ENCODE measurements at regions not wholly inside any gene's neighbourhood (a gene's known extent, or its start where the extent isn't known, plus 50 kb on each side); places are given as distances from the start of the nearest gene placed in this dataset.
A peak's percentile ranks its signal among the peaks of the same experiment; 100 is the strongest.

DNA sequence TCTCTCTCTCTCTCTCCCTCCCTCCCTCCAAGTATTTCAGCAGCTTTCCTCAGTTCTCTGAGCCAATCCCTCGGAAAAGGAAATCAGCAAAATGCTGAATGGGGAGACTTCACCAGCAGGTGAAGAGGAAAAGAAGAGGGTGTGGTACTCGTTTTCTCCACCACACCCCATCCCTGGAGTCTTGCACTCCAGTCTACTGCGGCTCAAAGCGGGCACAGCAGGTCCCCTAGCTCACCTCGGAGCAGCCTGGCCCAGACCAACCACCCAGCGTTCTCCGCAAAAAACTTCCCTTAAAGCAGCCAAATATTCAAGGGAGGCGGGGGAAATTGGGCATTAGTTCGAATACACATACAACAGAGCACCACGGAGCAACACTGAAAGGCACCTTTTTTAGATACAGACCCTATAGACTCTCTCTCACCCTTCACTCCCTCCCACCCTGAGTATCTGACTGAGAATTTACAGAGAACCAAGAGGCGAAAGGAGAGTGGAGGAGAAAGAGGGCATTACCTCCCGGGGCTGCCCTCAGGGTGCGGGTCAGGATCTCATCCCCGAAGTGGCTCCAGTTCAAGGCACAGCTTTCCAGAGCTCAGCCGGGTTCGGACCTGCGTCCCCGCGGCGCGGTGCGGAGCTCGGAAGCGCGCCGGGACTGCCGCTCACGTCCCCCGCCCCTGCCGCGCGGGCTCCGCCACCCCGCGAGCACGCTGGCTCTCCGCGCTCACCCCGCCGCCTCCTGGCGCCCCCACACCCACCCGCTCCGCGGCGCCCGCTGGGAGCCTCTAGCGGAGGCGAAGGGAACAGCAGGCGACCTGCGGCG is 1638.5 kb upstream of the C9orf72 start (continued):
- no peak for TF ChIP-seq ZNF235 (CRISPR knock-in tag; IDR thresholded peaks at IDR 0.05; ENCODE audit: borderline replicate concordance)

GRCh38 chr9:29212397-29213387 is 1639.4 kb upstream of the C9orf72 start:
- no peaks in the 10 kb centered on the region for H4K20me1 ChIP-seq (ENCODE audit: insufficient read depth, low read length)
- peak overlapping the region; percentile 63 for H3K4me2 ChIP-seq (ENCODE audit: low read depth, low read length)
- peaks cover 5% of the 10 kb centered on the region; the same call in 1 of the 2 replicates for H3K4me1 ChIP-seq (ENCODE audit: insufficient read depth, low read length)
- no peak overlapping the region for H3K27ac ChIP-seq (ENCODE audit: extremely low read length, insufficient read depth, low read length)
- H3K27me3 ChIP-seq (ENCODE audit: control insufficient read depth in 1 of 2, insufficient read depth in 2 of 2, low read length in 2 of 2), result peaks cover 3 to 41% of the 10 kb centered on the region in 2 experiments
- no peaks in the 10 kb centered on the region for H3K9me3 ChIP-seq (ENCODE audit: low read length)
- intact Hi-C loops (cut with micrococcal nuclease; ENCODE audit: unreplicated experiment), result loop anchor here (5.0 kb wide), 1 partner anchor 1485 kb away; no protein-coding TSS in a partner anchor
- FAIRE-seq (no peak), ATAC-seq (peak; percentile 36), DNase-seq (ENCODE audit: low spot score) (no peak)
- in situ Hi-C loops (cut with HindIII; ENCODE audit: extremely low pct_ligation_motif_present, low pct_unique_long_range_greater_than_20kb), result no loop called here
- H3K9ac ChIP-seq (ENCODE audit: insufficient read depth, low read depth, low read length), result no peak overlapping the region
- ChIA-PET CTCF (ENCODE audit: low intra/inter-chr PET ratio, low total read pairs) (no interaction called here), POLR2A (no interaction called here)
- no peaks in the 10 kb centered on the region for H3K79me2 ChIP-seq (ENCODE audit: insufficient read depth, low read length)
- TF ChIP-seq ATF7 (IDR thresholded peaks at IDR 0.05) (no peak), ATF7 (CRISPR knock-in tag; IDR thresholded peaks at IDR 0.05) (no peak), HES4 (CRISPR knock-in tag; IDR thresholded peaks at IDR 0.05; ENCODE audit: borderline replicate concordance) (0 out of 2 replicates have a peak, but pooled peaks have one; percentile 43), JUN (CRISPR knock-in tag; IDR thresholded peaks at IDR 0.05) (no peak), SUZ12 (IDR thresholded peaks at IDR 0.05; ENCODE audit: low read depth, low read length) (no peak)
- H3K4me3 ChIP-seq (replicated peaks in 1 of 3; ENCODE audit: insufficient read depth in 1 of 3, low read depth in 2 of 3, low read length in 3 of 3), result peak overlapping the region in 1 of 3 experiments; percentile 52; a peak in 1 of 6 replicates
- WGBS (ENCODE audit: low lambda C conversion rate), result 47% methylated on average over 33 of the region's 54 CpGs
- no peak overlapping the region for H2AFZ ChIP-seq (ENCODE audit: low read length)
- H3K36me3 ChIP-seq (replicated peaks in 1 of 2; ENCODE audit: control insufficient read depth in 1 of 2, insufficient read depth in 2 of 2, low read length in 2 of 2), result no peaks in the 10 kb centered on the region
- no TSS peak for BruUV-seq (replicated peaks)
